ENCODE measurements at regions not wholly inside any gene's neighbourhood (a gene's known extent, or its start where the extent isn't known, plus 50 kb on each side); places are given as distances from the start of the nearest gene placed in this dataset.

- TF ChIP-seq CTCF (IDR thresholded peaks at IDR 0.05; ENCODE audit: low read length) (no peak), EZH2 (optimal IDR thresholded peaks at IDR 0.05; ENCODE audit: low read depth, low read length) (no peak), EZH2phosphoT487 (IDR thresholded peaks at IDR 0.05; ENCODE audit: low read length) (no peak)
These were observed 180.9 kb upstream of the GYPC start for GRCh38 chr2:126475031-126475430.
